CD4-positive, alpha-beta T cell (primary cell): ENCODE measurements at regions not wholly inside any gene's neighbourhood (a gene's known extent, or its start where the extent isn't known, plus 50 kb on each side); places are given as distances from the start of the nearest gene placed in this dataset.

Source experiments
- ATAC-seq: fragments of 200-7000 bp; cut with Tn5 transposase; one replicate; pipeline ENCODE4 v1.10.0; 2022; ENCODE audit warnings: mild to moderate bottlenecking; ENCODE audit not compliant: poor library complexity
- CTCF ChIA-PET: fragments of 350-600 bp; sonication (Branson Sonifier 250); formaldehyde crosslinking; loops from one replicate; lab custom pipeline; 2021; ENCODE audit warnings: antibody characterized with exemption, inconsistent platforms; lab: Charles Lee
- POLR2A ChIA-PET: fragments of 350-600 bp; sonication (Branson Sonifier 250); formaldehyde crosslinking; loops from one replicate; lab custom pipeline; 2021; ENCODE audit warnings: antibody characterized with exemption, inconsistent platforms; lab: Charles Lee
- DNase-seq, 14 experiments: peaks; one replicate each; pipeline ENCODE4 v3.0.0-alpha.2; 2013 to 2020; ENCODE audit warnings: mixed read lengths in 2 of 14
- H3K27ac ChIP-seq, 2 donors: one replicate each; pipeline versions ENCODE4 v1.5.1 to v1.7.0; 2013; ENCODE audit warnings: low read length in 2 of 2, low read depth in 1 of 2, mild to moderate bottlenecking in 1 of 2
- H3K27me3 ChIP-seq, 2 experiments: 1 replicate in 1 of 2; 2 replicates in 1 of 2; pipeline versions ENCODE4 v1.6.1 to v1.7.0; 2013; ENCODE audit warnings: low read length in 2 of 2, control low read depth in 1 of 2, mild to moderate bottlenecking in 1 of 2, moderate library complexity in 1 of 2; ENCODE audit not compliant: insufficient read depth in 2 of 2, control insufficient read depth in 1 of 2
- H3K36me3 ChIP-seq: one replicate; pipeline ENCODE4 v1.6.1; 2013; ENCODE audit warnings: low read length, control low read depth; ENCODE audit not compliant: insufficient read depth
- H3K4me1 ChIP-seq: one replicate; pipeline ENCODE4 v1.6.1; 2013; ENCODE audit warnings: low read length, control low read depth; ENCODE audit not compliant: insufficient read depth
- H3K4me3 ChIP-seq: one replicate; pipeline ENCODE4 v1.5.1; 2013; ENCODE audit warnings: mild to moderate bottlenecking, low read length, moderate library complexity
- H3K9me3 ChIP-seq, 2 experiments: 1 replicate in 1 of 2; 2 replicates in 1 of 2; pipeline versions ENCODE4 v1.6.1 to v1.7.0; 2013; ENCODE audit warnings: low read length in 2 of 2, mild to moderate bottlenecking in 2 of 2, control low read depth in 1 of 2, moderate library complexity in 1 of 2; ENCODE audit not compliant: control insufficient read depth in 1 of 2, insufficient read depth in 1 of 2
- H3K27ac Mint-ChIP-seq: one replicate; pipeline ENCODE4 v1.8.0; 2020; ENCODE audit warnings: mixed read lengths
- H3K27me3 Mint-ChIP-seq: one replicate; pipeline ENCODE4 v1.8.0; 2021; ENCODE audit warnings: mixed read lengths
- H3K36me3 Mint-ChIP-seq: one replicate; pipeline ENCODE4 v1.8.0; 2021; ENCODE audit warnings: low read depth, mixed read lengths
- H3K4me1 Mint-ChIP-seq: one replicate; pipeline ENCODE4 v1.8.0; 2021; ENCODE audit warnings: low read depth, mixed read lengths
- H3K4me3 Mint-ChIP-seq: one replicate; pipeline ENCODE4 v1.8.0; 2020; ENCODE audit warnings: mild to moderate bottlenecking, mixed read lengths
- H3K9me3 Mint-ChIP-seq: one replicate; pipeline ENCODE4 v1.8.0; 2020; ENCODE audit warnings: mixed read lengths
- CTCF ChIP-seq: fragments of 200-600 bp; IDR thresholded peaks from one replicate; pipeline ENCODE4 v1.8.0; 2022; ENCODE audit warnings: antibody characterized with exemption, mild to moderate bottlenecking
- intact Hi-C, 2 experiments: fragments of 100-400 bp; cut with DNase I in 1 of 2; cut with micrococcal nuclease in 1 of 2; formaldehyde crosslinking; loops; one replicate each; pipeline versions ENCODE4 v1.15.1 to v1.9.0; 2023 to 2025; cut with DNase I, micrococcal nuclease

- Mint-ChIP-seq H3K9me3 (no peaks in the 10 kb centered on the region), H3K4me3 (no peak overlapping the region), H3K27me3 (no peaks in the 10 kb centered on the region), H3K36me3 (no peaks in the 10 kb centered on the region), H3K27ac (no peak overlapping the region), H3K4me1 (no peaks in the 10 kb centered on the region)
- CTCF ChIA-PET = no interaction called here
- no peaks in the 10 kb centered on the region for H3K27me3 ChIP-seq
- TF ChIP-seq CTCF = no peak
- intact Hi-C loops = no loop called here
- POLR2A ChIA-PET = no interaction called here
- H3K27ac ChIP-seq = no peak overlapping the region
- no peak overlapping the region for H3K4me3 ChIP-seq
- DNase-seq = no peak
- H3K36me3 ChIP-seq = no peaks in the 10 kb centered on the region
- peaks cover 0 to 4% of the 10 kb centered on the region in 2 experiments for H3K9me3 ChIP-seq
- no peak for ATAC-seq
- no peaks in the 10 kb centered on the region for H3K4me1 ChIP-seq
Measured at GRCh38 chr2:238507836-238508235, 81.1 kb downstream of the ASB1 start.

- no peak for ATAC-seq
- Histone ChIP-seq H3K4me1 (no peaks in the 10 kb centered on the region), H3K4me3 (no peak overlapping the region), H3K27ac (no peak overlapping the region), H3K36me3 (no peaks in the 10 kb centered on the region), H3K9me3 (peaks cover 0 to 4% of the 10 kb centered on the region in 2 experiments), H3K27me3 (no peaks in the 10 kb centered on the region)
- TF ChIP-seq CTCF = no peak
- no peaks in the 10 kb centered on the region for H3K4me1 Mint-ChIP-seq
- no peaks in the 10 kb centered on the region for H3K36me3 Mint-ChIP-seq
- ChIA-PET CTCF (no interaction called here), POLR2A (no interaction called here)
- DNase-seq = peak in 1 of 14 experiments; percentile 16
- no peak overlapping the region for H3K4me3 Mint-ChIP-seq
- no peak overlapping the region for H3K27ac Mint-ChIP-seq
- H3K27me3 Mint-ChIP-seq = no peaks in the 10 kb centered on the region
- H3K9me3 Mint-ChIP-seq = no peaks in the 10 kb centered on the region
- intact Hi-C loops = no loop called here
Measured at GRCh38 chr2:238509151-238509835, 82.6 kb downstream of the ASB1 start.

GRCh38 chr2:238509903-238510302, 83.2 kb downstream of the ASB1 start:
- ChIA-PET CTCF (no interaction called here), POLR2A (no interaction called here)
- intact Hi-C loops = no loop called here
- Mint-ChIP-seq H3K9me3 (no peaks in the 10 kb centered on the region), H3K4me1 (no peaks in the 10 kb centered on the region), H3K27ac (no peak overlapping the region), H3K36me3 (no peaks in the 10 kb centered on the region), H3K27me3 (no peaks in the 10 kb centered on the region), H3K4me3 (no peak overlapping the region)
- H3K27ac ChIP-seq = no peak overlapping the region
- H3K27me3 ChIP-seq = no peaks in the 10 kb centered on the region
- no peak for ATAC-seq
- peaks cover 0 to 4% of the 10 kb centered on the region in 2 experiments for H3K9me3 ChIP-seq
- H3K36me3 ChIP-seq = no peaks in the 10 kb centered on the region
- no peak for TF ChIP-seq CTCF
- no peak overlapping the region for H3K4me3 ChIP-seq
- DNase-seq = peak in 1 of 14 experiments; percentile 10
- H3K4me1 ChIP-seq = no peaks in the 10 kb centered on the region
